ENCODE measurements at regions not wholly inside any gene's neighbourhood (a gene's known extent, or its start where the extent isn't known, plus 50 kb on each side); places are given as distances from the start of the nearest gene placed in this dataset.

- TF ChIP-seq POLR2A (IDR thresholded peaks at IDR 0.05) (no peak), CTCF (IDR thresholded peaks at IDR 0.05) (no peak)
- H3K4me3 ChIP-seq (ENCODE audit: low read depth, poor library complexity, severe bottlenecking), result no peak overlapping the region
- intact Hi-C loops (cut with DNase I; ENCODE audit: low total_unique reads), result no loop called here
- no peak for DNase-seq (ENCODE audit: low spot score in 2 of 2)
- WGBS, 2 donors, result 24 to 33% methylated on average over 3 of the region's 3 CpGs
These were observed 130.3 kb upstream of the POT1 start for GRCh38 chr7:125059861-125060456.

- no peak for DNase-seq (ENCODE audit: low spot score in 2 of 2)
- WGBS, 2 donors, result 57 to 65% methylated on average over 3 of the region's 3 CpGs
- TF ChIP-seq CTCF (IDR thresholded peaks at IDR 0.05), result no peak
- intact Hi-C loops (cut with DNase I; ENCODE audit: low total_unique reads), result no loop called here
- H3K4me3 ChIP-seq (ENCODE audit: low read depth, poor library complexity, severe bottlenecking), result no peak overlapping the region
These were observed 128.3 kb upstream of the POT1 start for GRCh38 chr7:125057963-125058362.

- no peak overlapping the region for H3K4me3 ChIP-seq (ENCODE audit: low read depth, poor library complexity, severe bottlenecking)
- TF ChIP-seq POLR2A (IDR thresholded peaks at IDR 0.05) (no peak), CTCF (IDR thresholded peaks at IDR 0.05) (no peak)
- no peak for DNase-seq (ENCODE audit: low spot score in 2 of 2)
- intact Hi-C loops (cut with DNase I; ENCODE audit: low total_unique reads), result no loop called here
These were observed 125.8 kb upstream of the POT1 start for GRCh38 chr7:125055376-125055775.

GRCh38 chr7:125046767-125047166 is 117.1 kb upstream of the POT1 start:
- DNase-seq (ENCODE audit: low spot score in 2 of 2), result peak in 1 of 2 donors; percentile 52
- 90 to 92% methylated on average over 6 of the region's 6 CpGs for WGBS, 2 donors
- intact Hi-C loops (cut with DNase I; ENCODE audit: low total_unique reads), result no loop called here
- TF ChIP-seq POLR2A (IDR thresholded peaks at IDR 0.05), result no peak
- no peak for TF ChIP-seq CTCF (IDR thresholded peaks at IDR 0.05)
- no peak overlapping the region for H3K4me3 ChIP-seq (ENCODE audit: low read depth, poor library complexity, severe bottlenecking)

- 68 to 74% methylated on average over 9 of the region's 9 CpGs for WGBS, 2 donors
- H3K4me3 ChIP-seq (ENCODE audit: low read depth, poor library complexity, severe bottlenecking), result no peak overlapping the region
- peak in 1 of 2 donors; percentile 40 for DNase-seq (ENCODE audit: low spot score in 2 of 2)
- TF ChIP-seq POLR2A (IDR thresholded peaks at IDR 0.05) (no peak), CTCF (IDR thresholded peaks at IDR 0.05) (no peak)
- intact Hi-C loops (cut with DNase I; ENCODE audit: low total_unique reads), result no loop called here
These were observed 103.9 kb upstream of the POT1 start for GRCh38 chr7:125033506-125033905.

- intact Hi-C loops (cut with DNase I; ENCODE audit: low total_unique reads), result no loop called here
- 41 to 57% methylated on average over 4 of the region's 4 CpGs for WGBS, 2 donors
- no peak for DNase-seq (ENCODE audit: low spot score in 2 of 2)
- TF ChIP-seq POLR2A (IDR thresholded peaks at IDR 0.05) (no peak), CTCF (IDR thresholded peaks at IDR 0.05) (no peak)
- H3K4me3 ChIP-seq (ENCODE audit: low read depth, poor library complexity, severe bottlenecking), result no peak overlapping the region
These were observed 103.3 kb upstream of the POT1 start for GRCh38 chr7:125032943-125033342.
